Neural progenitor cell (in vitro differentiated cells): ENCODE measurements at regions not wholly inside any gene's neighbourhood (a gene's known extent, or its start where the extent isn't known, plus 50 kb on each side); places are given as distances from the start of the nearest gene placed in this dataset.

Source experiments
- CTCF ChIP-seq: fragments of 200-600 bp; sonication (generic); IDR thresholded peaks from 2 replicates; pipeline ENCODE4 v1.5.1; 2017; ENCODE audit warnings: antibody characterized with exemption, mild to moderate bottlenecking
- EZH2 ChIP-seq: fragments of 200-600 bp; sonication (generic); IDR thresholded peaks from 2 replicates; pipeline ENCODE4 v1.6.1; 2017; ENCODE audit warnings: antibody characterized with exemption, mild to moderate bottlenecking, moderate library complexity
- EZH2phosphoT487 ChIP-seq: fragments of 200-600 bp; sonication (generic); IDR thresholded peaks from 2 replicates; pipeline ENCODE4 v1.6.1; 2017; ENCODE audit warnings: antibody characterized with exemption

GRCh38 chr2:180324182-180324581 is 317.1 kb upstream of the CWC22 start:
- TF ChIP-seq CTCF, result no peak
- TF ChIP-seq EZH2phosphoT487, result no peak
- TF ChIP-seq EZH2, result no peak
